Mammary epithelial cell (primary cell): ENCODE measurements at regions not wholly inside any gene's neighbourhood (a gene's known extent, or its start where the extent isn't known, plus 50 kb on each side); places are given as distances from the start of the nearest gene placed in this dataset.

Experiments
- EZH2 ChIP-seq: IDR thresholded peaks from 2 replicates; pipeline ENCODE4 v1.6.1; 2012; ENCODE audit warnings: low read length, inconsistent platforms, borderline replicate concordance
- TF ChIP-seq, protein P1 (sequence below), 2 donors: IDR thresholded peaks in 1 of 2; conservative IDR thresholded peaks in 1 of 2; 2 replicates each; pipeline ENCODE4 v1.5.1; 2011 to 2012; ENCODE audit warnings: inconsistent platforms in 2 of 2, low read length in 2 of 2, mild to moderate bottlenecking in 2 of 2, control low read depth in 1 of 2, low read depth in 1 of 2; ENCODE audit not compliant: insufficient read depth in 1 of 2; ENCODE audit errors: extremely low read depth in 1 of 2

GRCh38 chr3:176428552-176428951 lies 768.7 kb downstream of the TBL1XR1 start:
- TF ChIP-seq, protein P1, sequence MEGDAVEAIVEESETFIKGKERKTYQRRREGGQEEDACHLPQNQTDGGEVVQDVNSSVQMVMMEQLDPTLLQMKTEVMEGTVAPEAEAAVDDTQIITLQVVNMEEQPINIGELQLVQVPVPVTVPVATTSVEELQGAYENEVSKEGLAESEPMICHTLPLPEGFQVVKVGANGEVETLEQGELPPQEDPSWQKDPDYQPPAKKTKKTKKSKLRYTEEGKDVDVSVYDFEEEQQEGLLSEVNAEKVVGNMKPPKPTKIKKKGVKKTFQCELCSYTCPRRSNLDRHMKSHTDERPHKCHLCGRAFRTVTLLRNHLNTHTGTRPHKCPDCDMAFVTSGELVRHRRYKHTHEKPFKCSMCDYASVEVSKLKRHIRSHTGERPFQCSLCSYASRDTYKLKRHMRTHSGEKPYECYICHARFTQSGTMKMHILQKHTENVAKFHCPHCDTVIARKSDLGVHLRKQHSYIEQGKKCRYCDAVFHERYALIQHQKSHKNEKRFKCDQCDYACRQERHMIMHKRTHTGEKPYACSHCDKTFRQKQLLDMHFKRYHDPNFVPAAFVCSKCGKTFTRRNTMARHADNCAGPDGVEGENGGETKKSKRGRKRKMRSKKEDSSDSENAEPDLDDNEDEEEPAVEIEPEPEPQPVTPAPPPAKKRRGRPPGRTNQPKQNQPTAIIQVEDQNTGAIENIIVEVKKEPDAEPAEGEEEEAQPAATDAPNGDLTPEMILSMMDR (conservative IDR thresholded peaks at IDR 0.05 in 1 of 2, IDR thresholded peaks at IDR 0.05 in 1 of 2; ENCODE audit: extremely low read depth in 1 of 2, insufficient read depth in 1 of 2, low read depth in 1 of 2, low read length in 2 of 2) = no peak
- TF ChIP-seq EZH2 = no peak
